HL-60 (cell line): ENCODE measurements at regions not wholly inside any gene's neighbourhood (a gene's known extent, or its start where the extent isn't known, plus 50 kb on each side); places are given as distances from the start of the nearest gene placed in this dataset.

Source experiments
- CTCF ChIP-seq: IDR thresholded peaks from one replicate; pipeline ENCODE4 v1.5.1; 2011; ENCODE audit warnings: low read length, control low read depth, inconsistent platforms; ENCODE audit not compliant: insufficient read depth
- GABPA ChIP-seq: IDR thresholded peaks from 2 replicates; pipeline ENCODE4 v1.6.1; 2012; ENCODE audit warnings: low read depth
- POLR2AphosphoS5 ChIP-seq: IDR thresholded peaks from 2 replicates; pipeline ENCODE4 v1.6.1; 2012; ENCODE audit warnings: low read depth
- SPI1 ChIP-seq: IDR thresholded peaks from 2 replicates; pipeline ENCODE4 v1.6.1; 2012; ENCODE audit warnings: low read depth, mild to moderate bottlenecking, borderline replicate concordance
- TF ChIP-seq, protein P1 (sequence below): IDR thresholded peaks from 2 replicates; pipeline ENCODE4 v1.6.1; 2012; ENCODE audit warnings: low read depth; ENCODE audit not compliant: insufficient replicate concordance

- no peak for TF ChIP-seq CTCF
- TF ChIP-seq POLR2AphosphoS5 = no peak
- no peak for TF ChIP-seq GABPA
- no peak for TF ChIP-seq SPI1
- TF ChIP-seq, protein P1, sequence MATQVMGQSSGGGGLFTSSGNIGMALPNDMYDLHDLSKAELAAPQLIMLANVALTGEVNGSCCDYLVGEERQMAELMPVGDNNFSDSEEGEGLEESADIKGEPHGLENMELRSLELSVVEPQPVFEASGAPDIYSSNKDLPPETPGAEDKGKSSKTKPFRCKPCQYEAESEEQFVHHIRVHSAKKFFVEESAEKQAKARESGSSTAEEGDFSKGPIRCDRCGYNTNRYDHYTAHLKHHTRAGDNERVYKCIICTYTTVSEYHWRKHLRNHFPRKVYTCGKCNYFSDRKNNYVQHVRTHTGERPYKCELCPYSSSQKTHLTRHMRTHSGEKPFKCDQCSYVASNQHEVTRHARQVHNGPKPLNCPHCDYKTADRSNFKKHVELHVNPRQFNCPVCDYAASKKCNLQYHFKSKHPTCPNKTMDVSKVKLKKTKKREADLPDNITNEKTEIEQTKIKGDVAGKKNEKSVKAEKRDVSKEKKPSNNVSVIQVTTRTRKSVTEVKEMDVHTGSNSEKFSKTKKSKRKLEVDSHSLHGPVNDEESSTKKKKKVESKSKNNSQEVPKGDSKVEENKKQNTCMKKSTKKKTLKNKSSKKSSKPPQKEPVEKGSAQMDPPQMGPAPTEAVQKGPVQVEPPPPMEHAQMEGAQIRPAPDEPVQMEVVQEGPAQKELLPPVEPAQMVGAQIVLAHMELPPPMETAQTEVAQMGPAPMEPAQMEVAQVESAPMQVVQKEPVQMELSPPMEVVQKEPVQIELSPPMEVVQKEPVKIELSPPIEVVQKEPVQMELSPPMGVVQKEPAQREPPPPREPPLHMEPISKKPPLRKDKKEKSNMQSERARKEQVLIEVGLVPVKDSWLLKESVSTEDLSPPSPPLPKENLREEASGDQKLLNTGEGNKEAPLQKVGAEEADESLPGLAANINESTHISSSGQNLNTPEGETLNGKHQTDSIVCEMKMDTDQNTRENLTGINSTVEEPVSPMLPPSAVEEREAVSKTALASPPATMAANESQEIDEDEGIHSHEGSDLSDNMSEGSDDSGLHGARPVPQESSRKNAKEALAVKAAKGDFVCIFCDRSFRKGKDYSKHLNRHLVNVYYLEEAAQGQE = no peak
Measured at GRCh38 chr4:58606303-58606702, 1496.1 kb upstream of the IGFBP7 start.
